UCSD-AML1 (cell line): ENCODE measurements at regions not wholly inside any gene's neighbourhood (a gene's known extent, or its start where the extent isn't known, plus 50 kb on each side); places are given as distances from the start of the nearest gene placed in this dataset.
"Not testable (repeated sequence)": the region's sequence is repeated elsewhere in the genome, so short reads cannot be mapped to it uniquely, and the experiment has no call there.

Experiments used
- DNase-seq: peaks from one replicate; lab custom pipeline; 2025; ENCODE audit not compliant: unreplicated experiment; lab: John Stamatoyannopoulos, UW

- DNase-seq = no peak
Measured at GRCh38 chr2:142290931-142291330, 160.1 kb upstream of the LRP1B start.

GRCh38 chr2:142286618-142287017 lies 155.8 kb upstream of the LRP1B start:
- peak; percentile 6 for DNase-seq

DNA sequence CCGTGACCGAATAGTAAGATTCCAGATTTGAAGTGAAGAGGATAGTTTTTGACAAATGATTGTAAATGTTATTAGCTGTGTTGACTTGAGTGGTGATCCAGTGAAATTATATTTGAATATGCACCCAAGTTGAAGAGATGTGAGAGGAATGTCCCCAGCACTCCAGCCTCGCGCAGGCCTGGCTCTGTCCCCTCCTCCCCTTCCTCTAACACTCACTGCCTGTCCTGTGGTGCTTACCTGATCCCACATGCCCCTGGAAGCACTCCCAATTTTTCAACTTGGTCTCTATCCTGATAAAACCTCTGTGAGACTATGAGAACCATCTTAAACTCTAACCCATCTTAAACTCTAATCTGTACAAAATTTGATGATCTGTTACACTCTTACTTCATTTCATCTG lies 154.7 kb upstream of the LRP1B start:
- no peak for DNase-seq

- not testable (repeated sequence) for DNase-seq
Measured at GRCh38 chr2:142284336-142284735, 153.5 kb upstream of the LRP1B start.

DNA sequence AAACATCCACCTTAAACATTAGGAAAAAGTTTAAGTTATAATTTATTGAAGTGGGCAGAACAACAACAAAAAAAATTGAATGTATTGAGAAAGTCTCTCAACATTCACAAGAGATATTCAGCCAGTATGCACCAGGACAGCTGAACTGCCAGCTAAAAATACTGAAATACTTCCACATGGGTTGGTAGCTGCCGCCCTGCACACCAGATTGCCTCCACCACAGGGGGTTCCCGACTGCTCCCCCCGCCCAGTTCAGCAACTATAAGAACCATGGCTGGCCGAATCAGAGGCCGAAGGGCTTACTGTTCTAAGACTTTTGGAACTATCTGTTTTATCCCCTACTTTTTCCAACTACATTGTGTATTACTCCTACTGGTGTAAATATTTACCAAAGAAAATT lies 150.0 kb upstream of the LRP1B start:
- DNase-seq = no peak

GRCh38 chr2:142270990-142271389 lies 140.2 kb upstream of the LRP1B start:
- DNase-seq = no peak

DNA sequence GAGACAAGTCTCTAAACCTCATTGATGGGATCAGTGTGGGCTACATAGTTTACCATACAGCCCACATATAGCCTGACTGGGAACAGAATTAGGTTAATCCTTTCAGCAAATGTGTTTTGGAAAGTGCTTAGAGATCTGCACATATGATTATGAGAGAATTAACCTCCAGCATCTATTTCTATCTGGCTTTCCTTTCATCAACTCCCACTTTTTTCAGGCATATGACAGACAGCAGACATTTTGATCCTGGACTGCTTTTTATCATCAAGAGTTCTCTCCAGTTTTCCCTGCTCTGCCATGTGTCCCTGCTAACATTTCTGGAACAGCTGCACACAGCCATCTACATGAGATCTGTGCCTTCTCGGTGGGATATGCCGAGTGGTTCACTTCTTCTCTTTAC lies 139.5 kb upstream of the LRP1B start:
- DNase-seq = no peak

DNA sequence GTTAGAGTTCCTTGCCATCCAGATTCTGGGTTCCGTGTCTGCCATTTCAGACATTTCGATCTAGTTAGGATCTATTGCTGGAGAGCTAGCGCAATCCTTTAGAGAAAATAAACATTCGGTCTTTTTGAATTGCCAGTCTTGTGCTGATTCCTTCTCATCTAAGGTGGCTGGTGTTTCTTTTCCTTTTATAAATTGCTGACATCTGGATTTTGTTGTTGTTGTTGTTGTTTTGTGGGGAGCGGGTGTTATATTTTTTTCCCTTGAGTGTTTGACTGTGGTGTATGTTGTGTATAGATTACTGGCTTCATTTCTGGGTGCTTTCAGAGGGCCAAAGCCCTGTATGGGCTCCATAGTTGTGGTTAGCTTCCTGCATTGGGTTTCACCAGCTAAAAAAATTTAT lies 128.5 kb upstream of the LRP1B start:
- DNase-seq = no peak

DNA sequence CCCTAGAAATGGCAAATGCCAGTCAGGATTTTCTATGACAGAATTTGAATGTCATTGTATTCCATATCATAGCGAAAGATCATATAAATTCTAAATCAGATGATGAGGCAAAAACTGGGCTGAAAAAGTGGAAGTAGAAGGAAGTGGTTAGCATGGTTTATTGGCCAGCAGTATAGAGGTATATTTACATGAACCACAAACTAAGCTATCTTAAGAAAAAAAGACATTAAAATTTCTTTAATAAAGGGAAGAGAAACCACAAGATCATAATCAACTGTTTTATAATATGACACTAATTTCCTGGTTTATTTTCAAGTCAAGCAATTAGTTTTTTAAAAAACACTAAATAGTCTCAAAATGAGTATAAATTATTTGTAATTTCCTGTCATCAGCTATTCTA lies 123.2 kb upstream of the LRP1B start:
- DNase-seq = no peak

- no peak for DNase-seq
Measured at GRCh38 chr2:142241016-142241415, 110.2 kb upstream of the LRP1B start.

GRCh38 chr2:142236181-142236580 lies 105.4 kb upstream of the LRP1B start:
- DNase-seq = no peak

DNA sequence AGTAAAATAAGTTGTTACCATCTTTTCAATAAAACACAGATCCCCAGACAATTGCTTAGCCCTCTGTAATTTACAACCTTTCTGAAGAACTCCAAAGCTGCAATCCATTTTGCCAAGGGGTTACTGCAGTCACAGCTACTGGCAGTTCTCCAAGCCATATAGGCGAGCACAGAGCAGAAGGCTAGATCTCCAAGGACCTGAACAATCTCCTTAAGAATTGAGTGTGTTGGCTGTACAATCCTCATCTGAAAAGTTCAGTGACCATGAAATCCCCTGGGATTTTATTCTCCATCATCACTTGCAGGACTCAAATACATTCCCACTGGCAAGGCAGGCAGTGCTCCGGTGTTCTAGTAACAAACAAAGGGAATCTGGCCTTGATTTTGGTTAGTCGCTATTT lies 103.9 kb upstream of the LRP1B start:
- DNase-seq = no peak

- DNase-seq = no peak
Measured at GRCh38 chr2:142223309-142223708, 92.5 kb upstream of the LRP1B start.

DNA sequence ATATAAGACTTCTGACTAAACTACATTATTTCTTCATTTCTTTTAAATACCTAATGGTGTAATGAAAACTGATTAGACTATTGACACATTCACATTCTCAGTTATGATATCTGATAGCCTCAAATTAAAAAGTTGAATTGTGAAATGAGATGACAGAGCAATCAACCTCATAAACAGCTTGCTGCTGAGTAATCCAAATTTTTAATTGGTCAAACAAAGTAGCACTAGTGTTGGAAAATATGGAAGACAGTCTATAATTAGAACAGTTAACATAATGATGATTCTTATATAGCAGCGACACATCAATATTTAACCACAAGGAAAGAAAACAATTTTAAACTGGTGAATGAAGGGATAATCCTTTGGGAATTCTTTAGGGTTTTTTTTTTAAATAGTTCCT lies 91.9 kb upstream of the LRP1B start:
- no peak for DNase-seq

DNA sequence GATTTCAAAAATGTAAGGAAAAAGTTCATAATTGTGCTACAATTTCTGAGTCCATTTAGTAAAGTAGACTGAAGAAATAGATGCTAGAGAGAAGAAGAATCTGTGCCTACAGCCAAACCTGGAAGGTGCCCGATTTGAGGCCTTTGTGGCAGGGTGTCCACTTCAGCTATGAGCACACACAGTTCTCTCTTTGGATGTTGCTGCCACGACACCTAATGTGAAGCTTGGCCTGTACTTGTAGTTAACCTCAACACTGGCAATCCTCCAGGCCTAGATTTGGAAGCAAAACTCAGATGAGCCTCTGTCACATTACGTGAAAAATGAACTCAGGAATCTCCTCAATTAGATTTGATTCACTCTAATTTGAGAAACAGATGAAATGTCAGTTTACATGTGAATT lies 90.1 kb upstream of the LRP1B start:
- no peak for DNase-seq

DNA sequence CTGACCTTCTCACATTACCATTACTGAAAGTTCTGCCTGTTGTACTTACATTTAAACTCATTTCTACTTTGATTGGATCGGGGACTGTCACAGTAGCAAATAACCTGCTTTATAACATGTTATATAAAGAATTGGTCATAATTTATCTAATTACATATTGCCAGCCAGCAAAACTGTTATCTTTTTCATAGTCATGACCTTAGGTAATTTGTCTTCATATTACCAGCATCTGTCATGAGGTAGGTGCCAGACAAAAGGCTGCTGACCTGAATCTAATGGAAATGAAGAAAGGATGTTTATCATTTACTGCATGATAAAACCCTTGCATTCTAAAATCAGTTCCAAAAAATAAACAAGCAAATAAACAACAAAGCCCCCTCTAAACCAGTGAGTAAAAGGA lies 89.4 kb upstream of the LRP1B start:
- no peak for DNase-seq

- no peak for DNase-seq
Measured at GRCh38 chr2:142218471-142218870, 87.7 kb upstream of the LRP1B start.

DNA sequence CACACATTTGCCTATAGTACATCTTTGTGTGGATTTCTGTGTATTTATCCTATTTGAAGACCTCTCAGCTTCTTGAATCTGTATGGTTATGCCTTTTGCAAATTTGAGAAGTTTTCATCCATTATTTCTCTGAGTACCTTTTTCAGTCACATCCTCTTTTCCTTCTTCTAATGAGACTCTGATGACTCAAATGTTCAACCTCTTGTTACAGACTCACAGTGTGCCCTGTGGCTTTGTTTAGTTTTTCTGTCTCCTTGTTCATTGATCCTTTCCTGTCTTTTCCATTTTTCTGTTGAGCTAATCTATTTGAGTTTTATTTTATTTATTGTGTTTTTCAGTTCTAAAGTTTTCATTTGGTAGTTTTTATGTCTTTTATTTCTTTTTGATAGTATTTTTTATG lies 87.0 kb upstream of the LRP1B start:
- DNase-seq = no peak

- DNase-seq = no peak
Measured at GRCh38 chr2:142200062-142200461, 69.2 kb upstream of the LRP1B start.

DNA sequence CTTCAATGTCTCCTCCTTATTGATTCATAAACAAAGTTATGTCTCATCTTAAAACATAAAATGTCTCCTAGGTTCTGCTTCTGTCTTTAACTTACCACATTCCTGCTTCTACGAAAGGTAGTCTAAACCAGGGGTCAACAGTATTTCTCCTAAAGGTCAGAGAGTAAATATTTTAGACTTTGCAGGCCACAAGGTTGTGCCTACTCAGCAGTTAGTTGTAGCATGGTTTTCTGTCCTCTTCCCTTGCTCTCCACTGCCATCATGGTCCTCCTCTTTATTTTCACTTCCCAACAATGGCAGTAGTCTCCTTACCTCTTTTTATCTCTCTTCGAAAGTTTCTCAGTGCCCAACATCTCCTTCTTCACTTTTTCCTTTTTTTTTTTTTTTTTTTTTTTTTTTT lies 68.3 kb upstream of the LRP1B start:
- no peak for DNase-seq

- no peak for DNase-seq
Measured at GRCh38 chr2:142190805-142191204, 60.0 kb upstream of the LRP1B start.

- no peak for DNase-seq
Measured at GRCh38 chr2:142189501-142189900, 58.7 kb upstream of the LRP1B start.

- DNase-seq = no peak
Measured at GRCh38 chr2:142188562-142188961, 57.7 kb upstream of the LRP1B start.
